Activated CD8-positive, alpha-beta T cell treated with anti-CD3 and anti-CD28 coated beads for 36 hours (primary cell): ENCODE measurements at regions not wholly inside any gene's neighbourhood (a gene's known extent, or its start where the extent isn't known, plus 50 kb on each side); places are given as distances from the start of the nearest gene placed in this dataset.

Experiments
- ATAC-seq: fragments of 200-7000 bp; cut with Tn5 transposase; one replicate; pipeline ENCODE4 v1.10.0; 2021; ENCODE audit warnings: mild to moderate bottlenecking, moderate library complexity
- CTCF ChIA-PET: fragments of 350-600 bp; sonication (Branson Sonifier 250); formaldehyde crosslinking; loops from one replicate; lab custom pipeline; 2021; ENCODE audit warnings: antibody characterized with exemption; lab: Charles Lee
- POLR2A ChIA-PET: fragments of 350-600 bp; sonication (Branson Sonifier 250); formaldehyde crosslinking; loops from one replicate; lab custom pipeline; 2021; ENCODE audit warnings: antibody characterized with exemption; lab: Charles Lee
- DNase-seq: peaks from one replicate; pipeline ENCODE4 v3.0.0-alpha.2; 2020
- H3K27ac Mint-ChIP-seq: one replicate; pipeline ENCODE4 v1.8.0; 2021; ENCODE audit warnings: mild to moderate bottlenecking, mixed read lengths
- H3K27me3 Mint-ChIP-seq: one replicate; pipeline ENCODE4 v1.8.0; 2021; ENCODE audit warnings: mixed read lengths
- H3K36me3 Mint-ChIP-seq: one replicate; pipeline ENCODE4 v1.8.0; 2021; ENCODE audit warnings: low read depth, mixed read lengths
- H3K4me1 Mint-ChIP-seq: one replicate; pipeline ENCODE4 v1.8.0; 2021; ENCODE audit warnings: low read depth, mixed read lengths
- H3K4me3 Mint-ChIP-seq: one replicate; pipeline ENCODE4 v1.8.0; 2021; ENCODE audit warnings: mild to moderate bottlenecking, moderate library complexity, mixed read lengths
- H3K9me3 Mint-ChIP-seq: one replicate; pipeline ENCODE4 v1.8.0; 2021; ENCODE audit warnings: mixed read lengths
- intact Hi-C: fragments of 100-400 bp; cut with micrococcal nuclease; formaldehyde crosslinking; loops from one replicate; pipeline ENCODE4 v1.10.0; 2022
- TF ChIP-seq, protein P1 (sequence below): fragments of 200-600 bp; IDR thresholded peaks from one replicate; pipeline ENCODE4 v1.8.0; 2022; ENCODE audit warnings: antibody characterized with exemption, mild to moderate bottlenecking

DNA sequence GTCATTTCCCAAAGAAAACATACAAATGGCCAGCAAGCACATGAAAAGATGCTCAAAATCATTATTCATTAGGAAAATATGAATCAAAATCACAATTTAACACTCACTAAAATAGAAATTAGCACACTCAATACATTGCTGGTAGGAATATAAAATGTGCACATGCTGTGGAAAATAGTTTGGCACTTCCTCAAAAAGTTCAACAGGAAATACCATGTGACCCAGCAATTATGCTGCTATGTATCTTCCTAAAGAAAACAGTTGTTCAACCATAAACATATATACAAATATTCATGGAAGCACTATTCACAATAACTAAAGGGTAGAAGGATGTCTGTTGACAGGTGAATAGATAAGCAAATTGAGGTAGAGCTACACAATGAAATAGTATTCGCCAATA lies 187.3 kb upstream of the SOX6 start:
- POLR2A ChIA-PET, result interaction anchor here (0.5 kb wide), 1 partner anchor 51 kb away, joined by 3 read pairs; no protein-coding TSS in a partner anchor
- TF ChIP-seq, protein P1, sequence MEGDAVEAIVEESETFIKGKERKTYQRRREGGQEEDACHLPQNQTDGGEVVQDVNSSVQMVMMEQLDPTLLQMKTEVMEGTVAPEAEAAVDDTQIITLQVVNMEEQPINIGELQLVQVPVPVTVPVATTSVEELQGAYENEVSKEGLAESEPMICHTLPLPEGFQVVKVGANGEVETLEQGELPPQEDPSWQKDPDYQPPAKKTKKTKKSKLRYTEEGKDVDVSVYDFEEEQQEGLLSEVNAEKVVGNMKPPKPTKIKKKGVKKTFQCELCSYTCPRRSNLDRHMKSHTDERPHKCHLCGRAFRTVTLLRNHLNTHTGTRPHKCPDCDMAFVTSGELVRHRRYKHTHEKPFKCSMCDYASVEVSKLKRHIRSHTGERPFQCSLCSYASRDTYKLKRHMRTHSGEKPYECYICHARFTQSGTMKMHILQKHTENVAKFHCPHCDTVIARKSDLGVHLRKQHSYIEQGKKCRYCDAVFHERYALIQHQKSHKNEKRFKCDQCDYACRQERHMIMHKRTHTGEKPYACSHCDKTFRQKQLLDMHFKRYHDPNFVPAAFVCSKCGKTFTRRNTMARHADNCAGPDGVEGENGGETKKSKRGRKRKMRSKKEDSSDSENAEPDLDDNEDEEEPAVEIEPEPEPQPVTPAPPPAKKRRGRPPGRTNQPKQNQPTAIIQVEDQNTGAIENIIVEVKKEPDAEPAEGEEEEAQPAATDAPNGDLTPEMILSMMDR, result no peak

DNA sequence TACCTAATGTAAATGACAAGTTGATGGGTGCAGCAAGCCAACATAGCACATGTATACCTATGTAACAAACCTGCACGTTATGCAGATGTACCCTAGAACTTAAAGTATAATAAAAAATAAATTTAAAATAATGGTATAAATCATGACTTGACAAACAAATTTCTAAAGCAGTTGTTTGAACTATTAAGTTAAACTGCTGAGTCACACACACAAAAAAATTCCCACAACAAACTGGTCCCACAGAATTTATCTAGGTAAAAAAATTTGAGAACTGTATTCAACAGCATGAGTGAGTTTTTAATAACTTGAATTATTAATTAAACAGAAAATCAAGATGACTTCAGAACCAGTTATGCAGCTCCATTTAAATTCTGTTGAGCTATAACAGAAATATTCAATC lies 186.0 kb upstream of the SOX6 start:
- no peaks in the 10 kb centered on the region for H3K36me3 Mint-ChIP-seq
- no peak for DNase-seq
- peaks cover 12% of the 10 kb centered on the region for H3K9me3 Mint-ChIP-seq
- no peak for ATAC-seq
- no peak overlapping the region for H3K27ac Mint-ChIP-seq
- H3K4me1 Mint-ChIP-seq, result no peaks in the 10 kb centered on the region
- ChIA-PET CTCF (no interaction called here), POLR2A (no interaction called here)
- intact Hi-C loops, result no loop called here
- TF ChIP-seq, protein P1, result no peak
- H3K4me3 Mint-ChIP-seq, result no peak overlapping the region
- no peaks in the 10 kb centered on the region for H3K27me3 Mint-ChIP-seq

More for the DNA sequence above, 187.3 kb upstream of the SOX6 start:
- Mint-ChIP-seq H3K27ac (no peak overlapping the region), H3K9me3 (peaks cover 13% of the 10 kb centered on the region), H3K4me1 (no peaks in the 10 kb centered on the region), H3K36me3 (no peaks in the 10 kb centered on the region), H3K4me3 (no peak overlapping the region), H3K27me3 (no peaks in the 10 kb centered on the region)
- DNase-seq, result no peak
- no peak for ATAC-seq
- CTCF ChIA-PET, result no interaction called here
- intact Hi-C loops, result no loop called here

DNA sequence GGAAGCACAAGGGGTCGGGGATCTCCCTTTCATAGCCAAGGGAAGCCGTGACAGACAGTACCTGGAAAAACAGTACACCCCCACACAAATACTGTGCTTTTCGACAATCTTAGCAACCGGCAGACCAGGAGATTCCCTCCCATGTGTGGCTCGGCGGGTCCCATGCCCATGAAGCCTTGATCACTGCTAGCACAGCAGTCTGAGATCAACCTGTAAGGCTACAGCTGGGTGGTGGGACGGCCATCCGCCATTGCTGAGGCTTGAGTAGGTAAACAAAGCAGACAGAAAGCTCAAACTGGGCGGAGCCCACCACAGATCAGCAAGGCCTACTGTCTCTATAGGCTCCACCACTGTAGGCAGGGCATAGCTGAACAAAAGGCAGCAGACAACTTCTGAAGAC lies 180.2 kb upstream of the SOX6 start:
- ATAC-seq (no peak), DNase-seq (no peak)
- peaks cover 9% of the 10 kb centered on the region for H3K9me3 Mint-ChIP-seq
- no peaks in the 10 kb centered on the region for H3K36me3 Mint-ChIP-seq
- H3K27me3 Mint-ChIP-seq, result no peaks in the 10 kb centered on the region
- no peak overlapping the region for H3K4me3 Mint-ChIP-seq
- CTCF ChIA-PET, result no interaction called here
- POLR2A ChIA-PET, result no interaction called here
- TF ChIP-seq, protein P1, result no peak
- no peak overlapping the region for H3K27ac Mint-ChIP-seq
- no peaks in the 10 kb centered on the region for H3K4me1 Mint-ChIP-seq
- intact Hi-C loops, result no loop called here

DNA sequence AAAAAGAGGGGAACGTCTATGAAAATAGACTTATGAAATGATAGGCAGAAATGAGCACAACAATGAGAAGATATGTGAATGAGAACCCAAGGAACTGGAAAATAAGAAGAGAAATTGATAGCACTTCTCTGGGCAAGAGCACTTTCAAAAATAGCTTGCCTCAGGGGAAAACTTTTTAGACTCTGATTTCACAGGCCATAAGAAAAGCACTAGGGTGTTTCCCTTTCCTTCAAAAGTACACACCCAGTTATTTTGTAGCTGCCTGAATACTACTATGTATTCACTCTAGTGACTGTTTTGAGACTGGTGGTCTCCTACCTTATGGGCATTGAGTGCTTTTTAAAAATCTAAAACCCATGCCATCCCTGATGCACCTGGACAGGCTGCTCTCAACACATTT lies 172.3 kb upstream of the SOX6 start:
- ATAC-seq, result no peak
- no peak overlapping the region for H3K27ac Mint-ChIP-seq
- no peaks in the 10 kb centered on the region for H3K36me3 Mint-ChIP-seq
- DNase-seq, result no peak
- no peaks in the 10 kb centered on the region for H3K27me3 Mint-ChIP-seq
- no peaks in the 10 kb centered on the region for H3K4me1 Mint-ChIP-seq
- intact Hi-C loops, result no loop called here
- no peak overlapping the region for H3K4me3 Mint-ChIP-seq
- CTCF ChIA-PET, result no interaction called here
- POLR2A ChIA-PET, result no interaction called here
- no peaks in the 10 kb centered on the region for H3K9me3 Mint-ChIP-seq
- TF ChIP-seq, protein P1, result no peak

DNA sequence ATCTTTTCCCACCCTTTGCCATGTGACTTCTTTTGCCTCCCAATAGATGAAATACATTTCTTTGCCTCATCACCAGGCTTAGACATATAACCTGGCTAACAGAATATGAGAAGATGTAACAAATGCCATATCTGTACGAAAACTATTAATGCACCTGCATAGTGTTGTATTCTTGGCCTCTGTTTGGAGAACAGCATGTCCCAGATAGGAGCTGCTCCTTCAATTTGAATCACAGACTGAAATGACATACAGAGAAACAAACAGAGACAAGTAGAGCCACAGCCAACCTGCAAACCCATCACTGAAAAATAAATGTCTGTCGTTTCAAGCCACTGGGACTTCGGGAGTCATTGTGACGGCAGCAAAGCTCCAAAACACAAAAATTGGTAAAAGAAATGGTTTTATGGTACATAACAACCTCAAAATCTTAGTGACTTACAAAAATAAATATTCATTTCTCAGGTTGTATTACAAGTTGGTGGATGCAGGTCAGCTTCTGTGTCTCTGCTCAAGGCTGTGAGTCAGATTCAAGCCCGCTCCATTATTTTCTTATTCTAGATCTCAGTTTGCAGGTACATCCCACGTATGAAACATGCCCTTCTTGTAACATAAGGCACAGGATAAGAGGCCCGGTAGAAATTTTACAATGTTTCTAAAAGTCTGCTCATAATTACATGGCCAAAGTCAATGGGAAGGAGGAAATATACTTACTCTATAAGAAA lies 171.3 kb upstream of the SOX6 start:
- no peak for ATAC-seq
- Mint-ChIP-seq H3K9me3 (peaks cover under 1% of the 10 kb centered on the region), H3K4me1 (no peaks in the 10 kb centered on the region), H3K27ac (no peak overlapping the region), H3K27me3 (no peaks in the 10 kb centered on the region), H3K4me3 (no peak overlapping the region), H3K36me3 (no peaks in the 10 kb centered on the region)
- no peak for DNase-seq
- CTCF ChIA-PET, result no interaction called here
- TF ChIP-seq, protein P1, result no peak
- POLR2A ChIA-PET, result no interaction called here
- intact Hi-C loops, result no loop called here
